Activated CD8-positive, alpha-beta T cell treated with anti-CD3 and anti-CD28 coated beads, Interleukin-2, amount 10 ng/mL, durations not matched to agents 7 days and 5 days (primary cell): ENCODE measurements at regions not wholly inside any gene's neighbourhood (a gene's known extent, or its start where the extent isn't known, plus 50 kb on each side); places are given as distances from the start of the nearest gene placed in this dataset.

Experiments
- ATAC-seq: fragments of 150-1000 bp; cut with Tn5 transposase; one replicate; pipeline ENCODE4 v1.10.0; 2021; ENCODE audit warnings: moderate library complexity
- CTCF ChIA-PET: fragments of 350-600 bp; sonication (Branson Sonifier 250); formaldehyde crosslinking; loops from one replicate; lab custom pipeline; 2021; ENCODE audit warnings: antibody characterized with exemption; lab: Charles Lee
- POLR2A ChIA-PET: fragments of 350-600 bp; sonication (Branson Sonifier 250); formaldehyde crosslinking; loops from one replicate; lab custom pipeline; 2021; ENCODE audit warnings: antibody characterized with exemption; lab: Charles Lee
- DNase-seq: peaks from one replicate; pipeline ENCODE4 v3.0.0-alpha.2; 2020
- H3K27ac Mint-ChIP-seq: one replicate; pipeline ENCODE4 v1.8.0; 2021; ENCODE audit warnings: mild to moderate bottlenecking, mixed read lengths
- H3K27me3 Mint-ChIP-seq: one replicate; pipeline ENCODE4 v1.8.0; 2021; ENCODE audit warnings: low read depth, mixed read lengths
- H3K36me3 Mint-ChIP-seq: one replicate; pipeline ENCODE4 v1.8.0; 2021; ENCODE audit warnings: low read depth, mixed read lengths
- H3K4me1 Mint-ChIP-seq: one replicate; pipeline ENCODE4 v1.8.0; 2021; ENCODE audit warnings: low read depth, mixed read lengths
- H3K4me3 Mint-ChIP-seq: one replicate; pipeline ENCODE4 v1.8.0; 2021; ENCODE audit warnings: mild to moderate bottlenecking, mixed read lengths
- H3K9me3 Mint-ChIP-seq: one replicate; pipeline ENCODE4 v1.8.0; 2022; ENCODE audit warnings: mixed read lengths; ENCODE audit not compliant: insufficient read depth

- DNase-seq (no peak), ATAC-seq (no peak)
- H3K27me3 Mint-ChIP-seq: peaks cover 2% of the 10 kb centered on the region
- ChIA-PET CTCF (no interaction called here), POLR2A (no interaction called here)
- H3K4me1 Mint-ChIP-seq: no peaks in the 10 kb centered on the region
- no peak overlapping the region for H3K27ac Mint-ChIP-seq
- no peak overlapping the region for H3K4me3 Mint-ChIP-seq
- H3K9me3 Mint-ChIP-seq: no peaks in the 10 kb centered on the region
- no peaks in the 10 kb centered on the region for H3K36me3 Mint-ChIP-seq
Measured at GRCh38 chr6:71512256-71512655, 223.6 kb downstream of the OGFRL1 start.

GRCh38 chr6:71513036-71513435 is 224.4 kb downstream of the OGFRL1 start:
- Mint-ChIP-seq H3K27ac (no peak overlapping the region), H3K27me3 (peaks cover 2% of the 10 kb centered on the region), H3K4me3 (no peak overlapping the region), H3K9me3 (no peaks in the 10 kb centered on the region), H3K36me3 (no peaks in the 10 kb centered on the region), H3K4me1 (no peaks in the 10 kb centered on the region)
- CTCF ChIA-PET: no interaction called here
- no peak for DNase-seq
- ATAC-seq: no peak
- POLR2A ChIA-PET: no interaction called here

- DNase-seq (no peak), ATAC-seq (no peak)
- H3K4me3 Mint-ChIP-seq: no peak overlapping the region
- no peaks in the 10 kb centered on the region for H3K9me3 Mint-ChIP-seq
- ChIA-PET CTCF (no interaction called here), POLR2A (no interaction called here)
- H3K27ac Mint-ChIP-seq: no peak overlapping the region
- H3K27me3 Mint-ChIP-seq: no peaks in the 10 kb centered on the region
- H3K4me1 Mint-ChIP-seq: no peaks in the 10 kb centered on the region
- no peaks in the 10 kb centered on the region for H3K36me3 Mint-ChIP-seq
Measured at GRCh38 chr6:71523548-71523947, 234.9 kb downstream of the OGFRL1 start.

- CTCF ChIA-PET: no interaction called here
- H3K4me3 Mint-ChIP-seq: no peak overlapping the region
- no peaks in the 10 kb centered on the region for H3K36me3 Mint-ChIP-seq
- H3K27me3 Mint-ChIP-seq: no peaks in the 10 kb centered on the region
- ATAC-seq: no peak
- H3K4me1 Mint-ChIP-seq: no peaks in the 10 kb centered on the region
- H3K9me3 Mint-ChIP-seq: no peaks in the 10 kb centered on the region
- DNase-seq: no peak
- POLR2A ChIA-PET: no interaction called here
- H3K27ac Mint-ChIP-seq: no peak overlapping the region
Measured at GRCh38 chr6:71524201-71524600, 235.6 kb downstream of the OGFRL1 start.

- H3K4me1 Mint-ChIP-seq: no peaks in the 10 kb centered on the region
- POLR2A ChIA-PET: no interaction called here
Measured at GRCh38 chr6:71527886-71528285, 239.3 kb downstream of the OGFRL1 start.

DNA sequence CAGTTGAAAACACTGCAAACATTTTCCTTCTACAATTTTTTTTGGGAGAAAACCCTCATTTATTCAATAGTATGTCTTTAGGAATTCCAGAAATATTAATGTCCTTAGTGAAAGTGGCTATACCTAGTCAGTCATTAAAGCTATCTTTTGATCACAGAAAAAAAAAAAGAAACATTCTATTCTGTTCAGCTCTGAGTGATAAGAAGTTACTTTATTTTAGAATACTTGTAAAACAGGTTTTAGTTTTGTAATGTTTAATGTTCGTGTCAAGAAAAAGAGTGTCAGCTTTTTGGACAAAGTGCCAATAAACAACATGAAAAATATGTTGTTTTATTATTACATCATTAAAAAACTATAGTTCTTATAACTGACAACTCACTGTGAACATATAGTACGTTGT is 240.4 kb downstream of the OGFRL1 start:
- no peak for ATAC-seq
- CTCF ChIA-PET: no interaction called here
- H3K27me3 Mint-ChIP-seq: no peaks in the 10 kb centered on the region
- POLR2A ChIA-PET: no interaction called here
- no peaks in the 10 kb centered on the region for H3K9me3 Mint-ChIP-seq
- H3K36me3 Mint-ChIP-seq: no peaks in the 10 kb centered on the region
- no peak overlapping the region for H3K27ac Mint-ChIP-seq
- no peaks in the 10 kb centered on the region for H3K4me1 Mint-ChIP-seq
- DNase-seq: no peak
- no peak overlapping the region for H3K4me3 Mint-ChIP-seq

More at GRCh38 chr6:71527886-71528285, 239.3 kb downstream of the OGFRL1 start:
- CTCF ChIA-PET: no interaction called here
- Mint-ChIP-seq H3K9me3 (no peaks in the 10 kb centered on the region), H3K4me3 (no peak overlapping the region), H3K27ac (no peak overlapping the region), H3K27me3 (no peaks in the 10 kb centered on the region), H3K36me3 (no peaks in the 10 kb centered on the region)
- DNase-seq: no peak
- no peak for ATAC-seq

DNA sequence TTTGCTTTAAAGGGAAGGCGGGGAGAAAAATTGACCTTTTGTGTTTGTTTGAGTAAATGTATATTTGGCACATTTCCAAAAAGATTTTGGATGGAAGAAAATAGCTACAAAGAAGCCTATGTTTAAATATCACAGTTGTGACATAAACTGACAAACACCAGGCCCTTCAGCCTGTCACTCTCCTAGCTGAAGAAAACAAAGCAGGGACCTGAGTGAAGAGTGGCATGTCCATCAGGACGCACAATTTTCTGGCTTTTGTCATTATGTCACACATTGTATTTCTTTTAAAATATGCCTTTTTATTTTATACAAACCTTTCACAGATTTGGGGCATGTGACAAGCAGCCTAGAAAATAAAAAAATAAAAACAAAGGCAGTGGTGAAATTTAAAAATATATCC is 241.2 kb downstream of the OGFRL1 start:
- ATAC-seq (no peak), DNase-seq (no peak)
- Mint-ChIP-seq H3K4me3 (no peak overlapping the region), H3K27ac (no peak overlapping the region), H3K36me3 (no peaks in the 10 kb centered on the region), H3K9me3 (no peaks in the 10 kb centered on the region), H3K4me1 (no peaks in the 10 kb centered on the region), H3K27me3 (peaks cover under 1% of the 10 kb centered on the region)
- CTCF ChIA-PET: no interaction called here
- POLR2A ChIA-PET: no interaction called here

GRCh38 chr6:71531006-71531405 is 242.4 kb downstream of the OGFRL1 start:
- no peak for DNase-seq
- H3K27me3 Mint-ChIP-seq: peaks cover 6% of the 10 kb centered on the region
- ChIA-PET POLR2A (no interaction called here), CTCF (no interaction called here)
- no peaks in the 10 kb centered on the region for H3K9me3 Mint-ChIP-seq
- H3K4me1 Mint-ChIP-seq: no peaks in the 10 kb centered on the region
- no peak for ATAC-seq
- no peak overlapping the region for H3K27ac Mint-ChIP-seq
- H3K4me3 Mint-ChIP-seq: no peak overlapping the region
- H3K36me3 Mint-ChIP-seq: no peaks in the 10 kb centered on the region

DNA sequence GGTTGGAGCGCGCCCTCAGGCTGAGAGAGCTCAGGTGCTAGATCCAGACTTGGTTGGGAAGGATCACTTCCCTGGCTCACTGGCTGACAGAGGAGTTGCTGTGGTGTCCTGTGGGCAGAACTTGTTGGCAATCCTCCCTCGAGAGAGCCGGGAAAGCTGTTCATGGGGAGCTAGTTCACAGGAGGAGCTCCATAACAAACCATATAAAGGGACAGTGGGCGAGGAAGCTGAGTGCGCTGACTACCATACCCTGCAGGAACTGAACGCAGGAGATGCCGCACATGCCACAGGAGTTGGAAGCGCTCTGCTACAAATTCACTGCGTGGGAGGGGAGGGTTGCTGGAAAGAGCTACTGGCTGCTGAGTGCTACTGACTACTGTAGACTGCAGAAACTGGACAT is 243.2 kb downstream of the OGFRL1 start:
- no peak for ATAC-seq
- DNase-seq: no peak
- H3K27ac Mint-ChIP-seq: no peak overlapping the region
- no peaks in the 10 kb centered on the region for H3K9me3 Mint-ChIP-seq
- CTCF ChIA-PET: no interaction called here
- no peaks in the 10 kb centered on the region for H3K36me3 Mint-ChIP-seq
- no peak overlapping the region for H3K4me3 Mint-ChIP-seq
- H3K4me1 Mint-ChIP-seq: no peaks in the 10 kb centered on the region
- peaks cover 6% of the 10 kb centered on the region for H3K27me3 Mint-ChIP-seq
- POLR2A ChIA-PET: no interaction called here

- POLR2A ChIA-PET: no interaction called here
- Mint-ChIP-seq H3K4me3 (no peak overlapping the region), H3K27ac (no peak overlapping the region), H3K9me3 (no peaks in the 10 kb centered on the region), H3K36me3 (no peaks in the 10 kb centered on the region), H3K27me3 (peaks cover 6% of the 10 kb centered on the region), H3K4me1 (no peaks in the 10 kb centered on the region)
- ATAC-seq (no peak), DNase-seq (no peak)
- CTCF ChIA-PET: no interaction called here
Measured at GRCh38 chr6:71533939-71534379, 245.3 kb downstream of the OGFRL1 start.

DNA sequence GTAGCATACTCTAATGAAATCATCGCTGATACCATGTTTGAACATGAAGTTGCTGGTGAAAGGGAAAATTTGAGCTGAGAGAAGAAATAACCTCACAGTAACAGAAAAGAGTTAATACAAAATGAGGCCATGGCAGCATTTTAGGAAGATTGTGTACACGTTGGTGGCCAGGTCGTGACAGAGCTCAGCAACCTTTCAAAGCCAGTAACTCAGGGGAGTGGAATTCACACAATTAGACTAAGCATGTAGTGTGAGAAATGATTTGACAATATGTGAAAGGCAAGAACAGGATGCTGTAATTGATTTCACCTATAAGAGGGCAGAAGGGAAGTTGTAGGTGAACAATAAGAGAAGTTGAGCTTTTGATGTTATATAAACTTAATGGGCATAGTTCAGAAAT is 246.3 kb downstream of the OGFRL1 start:
- Mint-ChIP-seq H3K9me3 (no peaks in the 10 kb centered on the region), H3K4me3 (no peak overlapping the region), H3K27me3 (peaks cover 6% of the 10 kb centered on the region), H3K27ac (no peak overlapping the region), H3K36me3 (no peaks in the 10 kb centered on the region), H3K4me1 (no peaks in the 10 kb centered on the region)
- ChIA-PET POLR2A (no interaction called here), CTCF (interaction anchor here (0.8 to 1.7 kb wide), 3 partner anchors 9 to 18 kb away, joined by 3 to 4 read pairs (median 3); no protein-coding TSS in a partner anchor)
- DNase-seq: no peak
- ATAC-seq: no peak

GRCh38 chr6:71537717-71538116 is 249.1 kb downstream of the OGFRL1 start:
- POLR2A ChIA-PET: no interaction called here

DNA sequence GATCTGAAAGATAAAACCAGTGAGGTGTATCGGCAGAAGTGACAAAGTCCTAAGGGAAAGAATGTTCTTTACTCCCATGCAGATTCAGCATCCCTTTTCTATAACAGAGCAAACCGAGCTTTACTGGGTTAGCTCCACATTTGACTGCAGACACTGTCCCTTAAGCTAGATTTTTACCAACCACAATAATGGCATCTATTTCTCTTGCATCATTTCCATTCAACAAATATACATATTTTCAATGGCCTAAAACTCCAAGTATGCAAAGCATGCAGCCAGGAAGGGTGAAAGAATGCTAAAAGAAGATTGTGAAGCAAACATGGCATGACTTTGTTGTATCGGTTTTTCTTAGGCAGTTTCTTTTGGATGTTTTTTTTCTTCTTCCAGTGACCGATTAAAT is 255.4 kb downstream of the OGFRL1 start:
- DNase-seq (no peak), ATAC-seq (no peak)
- Mint-ChIP-seq H3K27me3 (no peaks in the 10 kb centered on the region), H3K4me3 (no peak overlapping the region), H3K4me1 (no peaks in the 10 kb centered on the region), H3K36me3 (no peaks in the 10 kb centered on the region), H3K27ac (no peak overlapping the region), H3K9me3 (peaks cover 4% of the 10 kb centered on the region)
- CTCF ChIA-PET: no interaction called here
- POLR2A ChIA-PET: no interaction called here

More at GRCh38 chr6:71537717-71538116, 249.1 kb downstream of the OGFRL1 start:
- ATAC-seq (no peak), DNase-seq (no peak)
- H3K4me3 Mint-ChIP-seq: no peak overlapping the region
- no peaks in the 10 kb centered on the region for H3K36me3 Mint-ChIP-seq
- H3K27me3 Mint-ChIP-seq: peaks cover 6% of the 10 kb centered on the region
- H3K4me1 Mint-ChIP-seq: no peaks in the 10 kb centered on the region
- CTCF ChIA-PET: no interaction called here
- no peaks in the 10 kb centered on the region for H3K9me3 Mint-ChIP-seq
- H3K27ac Mint-ChIP-seq: no peak overlapping the region
